Muscle of leg (tissue), 3 donors: ENCODE measurements at regions not wholly inside any gene's neighbourhood (a gene's known extent, or its start where the extent isn't known, plus 50 kb on each side); places are given as distances from the start of the nearest gene placed in this dataset.
A peak's percentile ranks its signal among the peaks of the same experiment; 100 is the strongest.

Experiments
- DNase-seq: peaks from one replicate; pipeline ENCODE4 v3.0.0; 2013
- H3K27ac ChIP-seq: one replicate; pipeline ENCODE4 v1.5.1; 2013; ENCODE audit warnings: mild to moderate bottlenecking, low read length, control low read depth
- H3K27me3 ChIP-seq: one replicate; pipeline ENCODE4 v1.6.1; 2013; ENCODE audit warnings: low read length; ENCODE audit not compliant: control insufficient read depth, insufficient read depth
- H3K36me3 ChIP-seq: one replicate; pipeline ENCODE4 v1.6.1; 2013; ENCODE audit warnings: low read length; ENCODE audit not compliant: control insufficient read depth, insufficient read depth
- H3K4me1 ChIP-seq: one replicate; pipeline ENCODE4 v1.6.1; 2013; ENCODE audit warnings: low read length; ENCODE audit not compliant: control insufficient read depth, insufficient read depth
- H3K4me3 ChIP-seq: one replicate; pipeline ENCODE4 v1.5.1; 2013; ENCODE audit warnings: low read length, control low read depth
- H3K9me3 ChIP-seq: replicated peaks from 2 replicates; pipeline ENCODE4 v1.6.1; 2013; ENCODE audit warnings: low read depth, low read length; ENCODE audit not compliant: control insufficient read depth
- WGBS: methylation state at CpG from one replicate; pipeline ENCODE4 v1.1.5; 2013; ENCODE audit warnings: missing lambda C conversion rate; ENCODE audit not compliant: insufficient coverage; 5-methylcytosine and 5-hydroxymethylcytosine counted together

DNA sequence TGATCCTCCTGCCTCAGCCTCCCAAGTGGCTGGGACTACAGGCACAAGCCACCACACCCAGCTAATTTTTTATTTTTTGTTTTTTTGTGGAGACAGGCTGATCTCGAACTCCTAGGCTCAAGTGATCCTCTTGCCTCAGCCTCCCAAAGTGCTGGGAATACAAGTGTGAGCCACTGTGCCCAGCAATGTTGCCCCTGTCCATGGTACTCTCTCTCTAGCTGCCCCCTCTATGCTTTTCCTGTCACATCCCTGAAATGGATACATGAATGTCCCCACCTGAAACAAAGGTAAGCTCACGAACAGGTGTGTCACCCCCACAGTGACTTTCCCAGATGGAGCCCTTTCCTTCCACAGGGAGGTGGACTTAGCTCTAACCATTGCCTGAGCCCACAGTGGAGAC lies 141.1 kb upstream of the MGMT start:
- no peak overlapping the region for H3K27ac ChIP-seq
- no peaks in the 10 kb centered on the region for H3K9me3 ChIP-seq
- H3K27me3 ChIP-seq = no peaks in the 10 kb centered on the region
- DNase-seq = no peak
- H3K4me3 ChIP-seq = no peak overlapping the region
- H3K4me1 ChIP-seq = no peaks in the 10 kb centered on the region
- H3K36me3 ChIP-seq = no peaks in the 10 kb centered on the region
- 100% methylated on average over 2 of the region's 2 CpGs for WGBS

DNA sequence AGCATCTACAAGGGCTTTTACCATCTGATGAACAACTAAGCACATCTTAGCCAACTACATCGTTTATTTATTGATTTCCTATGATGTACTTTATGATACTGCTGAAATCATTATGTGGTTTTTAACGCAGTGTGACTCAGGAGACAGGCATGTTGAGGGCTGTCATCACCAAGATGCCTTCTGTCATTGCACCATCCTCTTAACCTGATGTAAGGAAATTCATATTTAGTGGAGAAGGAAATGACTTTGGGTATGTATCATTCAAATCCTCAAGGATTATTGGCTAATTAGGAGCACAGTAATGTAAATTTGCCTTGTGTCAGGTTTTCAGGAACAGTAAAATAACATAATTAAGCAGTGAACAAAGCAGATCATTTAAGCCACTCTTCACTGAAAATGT lies 138.5 kb upstream of the MGMT start:
- no peak overlapping the region for H3K27ac ChIP-seq
- H3K9me3 ChIP-seq = no peaks in the 10 kb centered on the region
- H3K36me3 ChIP-seq = no peaks in the 10 kb centered on the region
- H3K4me3 ChIP-seq = no peak overlapping the region
- DNase-seq = no peak
- no peaks in the 10 kb centered on the region for H3K27me3 ChIP-seq
- WGBS = no CpG with 5 or more reads among the region's 2 CpGs
- H3K4me1 ChIP-seq = no peaks in the 10 kb centered on the region

DNA sequence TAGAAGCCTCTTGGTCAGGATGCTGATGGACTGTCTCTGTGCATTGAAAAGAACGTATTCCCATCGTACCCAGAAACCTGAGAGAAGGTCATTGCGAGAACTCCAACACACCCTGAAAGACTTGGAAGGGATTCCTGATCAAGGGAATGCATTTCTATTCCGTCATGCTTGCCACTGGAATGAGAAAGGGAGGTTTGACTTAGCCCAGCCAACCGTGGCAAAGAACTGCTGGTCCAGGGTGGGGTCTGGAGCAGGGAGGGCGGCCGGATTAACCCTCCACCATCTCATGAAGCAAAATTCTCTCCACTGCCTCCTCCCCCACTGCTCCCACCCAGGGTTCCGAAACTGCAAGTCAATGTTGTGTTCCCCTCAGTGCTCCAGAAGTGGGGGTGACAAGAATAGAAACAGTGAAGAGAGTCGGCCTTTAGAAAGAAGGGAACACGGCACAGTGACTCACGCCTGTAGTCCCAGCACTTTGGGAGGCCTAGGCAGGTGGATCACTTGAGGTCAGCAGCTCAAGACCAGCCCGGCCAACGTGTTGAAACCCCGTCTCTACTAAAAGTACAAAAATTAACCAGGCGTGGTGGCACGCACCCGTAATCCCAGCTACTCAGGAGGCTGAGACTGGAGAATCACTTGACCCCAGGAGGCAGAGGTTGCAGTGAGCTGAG lies 137.5 kb upstream of the MGMT start:
- H3K27ac ChIP-seq = no peak overlapping the region
- H3K4me3 ChIP-seq = no peak overlapping the region
- H3K4me1 ChIP-seq = no peaks in the 10 kb centered on the region
- WGBS = 82% methylated on average over 7 of the region's 17 CpGs
- no peak for DNase-seq
- H3K27me3 ChIP-seq = no peaks in the 10 kb centered on the region
- H3K36me3 ChIP-seq = no peaks in the 10 kb centered on the region
- no peaks in the 10 kb centered on the region for H3K9me3 ChIP-seq

- Histone ChIP-seq H3K27me3 (no peaks in the 10 kb centered on the region), H3K9me3 (no peaks in the 10 kb centered on the region), H3K36me3 (no peaks in the 10 kb centered on the region), H3K4me1 (no peaks in the 10 kb centered on the region), H3K4me3 (no peak overlapping the region), H3K27ac (no peak overlapping the region)
- no peak for DNase-seq
- 67% methylated on average over 2 of the region's 4 CpGs for WGBS
Observed at GRCh38 chr10:129330211-129330610, 136.8 kb upstream of the MGMT start.

DNA sequence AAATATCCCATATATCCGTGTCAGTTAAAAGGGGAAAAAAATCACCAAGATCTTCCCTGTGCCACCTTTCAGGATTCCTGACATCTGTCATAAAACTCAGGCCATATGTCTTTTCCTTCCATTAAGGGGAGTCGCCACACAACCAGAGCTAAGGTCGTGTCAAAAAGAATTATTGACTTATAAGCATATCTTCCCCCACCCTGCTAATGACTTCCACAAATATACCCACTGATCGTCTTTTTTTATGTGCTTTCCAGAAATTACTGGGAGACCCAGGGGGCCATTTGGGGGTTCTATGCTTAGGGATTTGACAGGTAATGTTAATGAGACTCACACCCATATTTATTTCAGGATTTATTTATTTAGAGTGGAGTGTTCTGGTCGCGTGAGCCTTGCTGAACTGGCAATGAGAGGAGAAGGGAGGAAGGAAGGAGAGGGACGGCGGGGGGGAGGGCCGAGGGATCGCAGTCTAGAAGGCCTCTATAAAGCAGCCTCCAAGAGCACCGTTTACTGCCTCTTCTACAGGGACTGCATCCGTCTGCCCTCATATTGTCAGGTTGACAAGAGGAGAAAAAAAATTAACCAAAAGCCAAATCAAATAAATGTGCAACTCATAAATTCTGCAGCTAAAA lies 135.7 kb upstream of the MGMT start:
- no peaks in the 10 kb centered on the region for H3K27me3 ChIP-seq
- no peaks in the 10 kb centered on the region for H3K9me3 ChIP-seq
- no peak overlapping the region for H3K4me3 ChIP-seq
- 83% methylated on average over 1 of the region's 12 CpGs for WGBS
- DNase-seq = no peak
- H3K36me3 ChIP-seq = no peaks in the 10 kb centered on the region
- no peaks in the 10 kb centered on the region for H3K4me1 ChIP-seq
- H3K27ac ChIP-seq = no peak overlapping the region

GRCh38 chr10:129331839-129332220 lies 135.2 kb upstream of the MGMT start:
- H3K27me3 ChIP-seq = no peaks in the 10 kb centered on the region
- 94% methylated on average over 9 of the region's 13 CpGs for WGBS
- DNase-seq = no peak

DNA sequence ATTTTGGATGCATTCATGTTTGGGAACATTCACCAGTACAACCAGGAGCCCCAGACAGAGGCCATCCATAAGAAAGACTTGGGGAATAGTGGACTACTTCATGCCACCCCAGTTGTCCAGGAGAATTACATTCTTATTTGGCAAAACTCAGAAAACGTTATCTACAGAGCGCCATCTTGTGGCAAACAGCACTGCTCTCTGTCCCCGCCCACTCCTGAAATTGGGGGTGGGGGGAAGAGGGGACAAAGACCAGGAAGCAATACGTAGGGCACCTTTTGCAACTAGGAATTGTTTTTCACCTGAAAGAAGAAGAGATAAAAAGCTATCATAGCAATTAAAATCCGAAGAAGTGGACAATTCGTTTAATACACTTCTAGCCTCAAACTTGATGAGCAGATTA lies 134.6 kb upstream of the MGMT start:
- Histone ChIP-seq H3K9me3 (no peaks in the 10 kb centered on the region), H3K27ac (no peak overlapping the region), H3K27me3 (no peaks in the 10 kb centered on the region), H3K36me3 (no peaks in the 10 kb centered on the region), H3K4me3 (no peak overlapping the region), H3K4me1 (no peaks in the 10 kb centered on the region)
- DNase-seq = peak; percentile 24
- no CpG with 5 or more reads among the region's 6 CpGs for WGBS

More at GRCh38 chr10:129331839-129332220, 135.2 kb upstream of the MGMT start:
- Histone ChIP-seq H3K27ac (no peak overlapping the region), H3K4me3 (no peak overlapping the region), H3K4me1 (no peaks in the 10 kb centered on the region), H3K9me3 (no peaks in the 10 kb centered on the region), H3K36me3 (no peaks in the 10 kb centered on the region)

DNA sequence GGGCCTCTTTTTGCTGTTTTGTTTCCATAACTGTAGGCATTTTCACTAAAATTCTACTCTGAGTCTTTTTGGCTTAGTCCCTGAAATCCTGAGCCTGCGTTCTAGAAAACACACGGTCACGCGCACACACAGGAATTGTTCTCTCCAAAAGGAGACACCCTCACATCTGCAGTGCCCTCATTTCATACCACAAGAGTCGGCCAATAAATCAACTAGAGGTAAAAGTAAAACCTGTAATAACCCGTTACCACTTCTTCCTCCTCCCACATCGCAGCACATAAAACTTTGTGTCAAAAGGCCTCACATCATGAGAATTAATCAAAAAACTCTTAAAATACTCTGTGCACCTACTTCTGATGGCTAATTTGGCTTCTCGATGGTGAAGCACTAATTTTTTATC lies 133.3 kb upstream of the MGMT start:
- Histone ChIP-seq H3K27me3 (no peaks in the 10 kb centered on the region), H3K9me3 (no peaks in the 10 kb centered on the region), H3K36me3 (no peaks in the 10 kb centered on the region), H3K27ac (no peak overlapping the region), H3K4me1 (no peaks in the 10 kb centered on the region), H3K4me3 (no peak overlapping the region)
- 46% methylated on average over 7 of the region's 8 CpGs for WGBS
- DNase-seq = no peak

DNA sequence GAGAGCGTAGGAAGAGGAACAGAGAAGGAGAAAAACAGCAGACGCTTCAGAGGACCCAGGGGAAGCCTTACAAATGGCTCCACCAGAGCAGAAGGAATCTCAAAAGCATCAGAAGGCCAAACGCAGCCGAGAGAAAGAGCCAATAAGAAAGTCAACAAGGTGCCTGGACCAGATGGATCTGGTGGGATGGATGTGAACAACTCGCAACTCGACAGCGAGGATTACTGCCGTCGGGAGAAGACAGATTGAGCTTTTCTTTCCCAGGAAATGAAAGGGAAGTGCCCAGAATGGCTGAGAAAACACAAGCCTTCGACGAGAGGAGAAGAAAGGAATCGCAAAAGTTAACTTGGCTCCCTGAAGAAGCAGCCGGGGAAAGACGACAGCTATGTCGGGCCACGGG lies 132.8 kb upstream of the MGMT start:
- no peak overlapping the region for H3K27ac ChIP-seq
- WGBS = 44% methylated on average over 15 of the region's 16 CpGs
- no peak overlapping the region for H3K4me3 ChIP-seq
- no peaks in the 10 kb centered on the region for H3K4me1 ChIP-seq
- H3K27me3 ChIP-seq = no peaks in the 10 kb centered on the region
- no peaks in the 10 kb centered on the region for H3K9me3 ChIP-seq
- DNase-seq = peak; percentile 27
- H3K36me3 ChIP-seq = no peaks in the 10 kb centered on the region

DNA sequence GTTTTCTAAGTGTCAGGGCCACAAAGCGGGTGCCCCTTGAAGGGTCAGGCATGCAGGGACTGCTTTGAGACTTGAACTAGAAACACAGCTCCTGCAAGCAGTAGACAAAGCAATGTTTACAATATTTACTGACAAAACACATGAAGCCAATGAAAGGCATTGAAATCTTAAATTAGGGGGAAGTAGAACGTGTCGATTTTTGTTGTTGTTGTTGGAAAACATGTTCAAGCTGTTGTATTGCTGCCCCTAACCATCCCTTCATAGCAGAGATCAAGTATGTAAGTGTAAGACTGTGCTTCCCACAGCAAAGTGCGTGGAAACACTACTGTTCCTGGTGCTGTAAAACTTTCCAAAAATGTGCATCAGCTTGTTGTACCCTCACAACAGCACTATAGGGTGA lies 131.6 kb upstream of the MGMT start:
- Histone ChIP-seq H3K4me1 (no peaks in the 10 kb centered on the region), H3K9me3 (no peaks in the 10 kb centered on the region), H3K4me3 (no peak overlapping the region), H3K27me3 (no peaks in the 10 kb centered on the region), H3K27ac (no peak overlapping the region), H3K36me3 (no peaks in the 10 kb centered on the region)
- no peak for DNase-seq
- WGBS = no CpG with 5 or more reads among the region's 4 CpGs

GRCh38 chr10:129335942-129336341 lies 131.1 kb upstream of the MGMT start:
- no peak for DNase-seq
- 79% methylated on average over 3 of the region's 5 CpGs for WGBS

More at GRCh38 chr10:129335942-129336341, 131.1 kb upstream of the MGMT start:
- Histone ChIP-seq H3K4me3 (no peak overlapping the region), H3K27ac (no peak overlapping the region), H3K27me3 (no peaks in the 10 kb centered on the region), H3K36me3 (no peaks in the 10 kb centered on the region), H3K4me1 (no peaks in the 10 kb centered on the region), H3K9me3 (no peaks in the 10 kb centered on the region)
